GM12892 (cell line): ENCODE measurements at regions not wholly inside any gene's neighbourhood (a gene's known extent, or its start where the extent isn't known, plus 50 kb on each side); places are given as distances from the start of the nearest gene placed in this dataset.

Experiments used
- DNase-seq: peaks from one replicate; pipeline ENCODE4 v3.0.0; 2011; ENCODE audit not compliant: insufficient read length
- FAIRE-seq: peaks from 2 replicates; lab custom pipeline; 2011; peaks lifted over from hg19 to GRCh38; lab: Jason Lieb, UNC
- POLR2A ChIP-seq: IDR thresholded peaks from 2 replicates; pipeline ENCODE4 v1.6.1; 2011; ENCODE audit warnings: low read depth, low read length, control low read depth
- POLR2AphosphoS5 ChIP-seq: IDR thresholded peaks from 2 replicates; pipeline ENCODE4 v1.6.1; 2011; ENCODE audit warnings: low read depth, low read length, control low read depth
- TAF1 ChIP-seq: IDR thresholded peaks from 2 replicates; pipeline ENCODE4 v1.6.1; 2011; ENCODE audit warnings: low read depth, mild to moderate bottlenecking, control low read depth, low read length, borderline replicate concordance

DNA sequence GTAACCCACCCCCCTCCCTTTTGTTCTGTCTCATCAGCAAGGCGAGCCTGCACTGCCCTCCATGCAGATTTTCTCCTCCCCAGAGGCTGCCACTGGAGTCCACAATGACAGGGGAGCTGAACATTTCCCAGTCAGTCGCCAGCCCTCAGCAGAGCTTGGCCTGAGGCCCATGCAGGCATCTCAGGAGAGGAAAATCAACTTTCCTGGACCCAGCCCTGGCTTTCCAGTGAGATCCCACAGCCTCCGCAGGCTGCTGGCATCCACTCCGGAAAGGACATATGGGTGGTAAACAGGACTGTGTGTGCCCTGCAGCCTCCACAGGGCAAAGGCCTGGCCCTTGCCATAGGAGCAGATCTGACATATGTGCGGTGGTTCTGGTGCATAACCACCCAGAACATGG, 253.8 kb downstream of the TNS1 start:
- no peak for DNase-seq
- no peak for FAIRE-seq
- TF ChIP-seq POLR2AphosphoS5 (no peak), TAF1 (no peak), POLR2A (no peak)

DNA sequence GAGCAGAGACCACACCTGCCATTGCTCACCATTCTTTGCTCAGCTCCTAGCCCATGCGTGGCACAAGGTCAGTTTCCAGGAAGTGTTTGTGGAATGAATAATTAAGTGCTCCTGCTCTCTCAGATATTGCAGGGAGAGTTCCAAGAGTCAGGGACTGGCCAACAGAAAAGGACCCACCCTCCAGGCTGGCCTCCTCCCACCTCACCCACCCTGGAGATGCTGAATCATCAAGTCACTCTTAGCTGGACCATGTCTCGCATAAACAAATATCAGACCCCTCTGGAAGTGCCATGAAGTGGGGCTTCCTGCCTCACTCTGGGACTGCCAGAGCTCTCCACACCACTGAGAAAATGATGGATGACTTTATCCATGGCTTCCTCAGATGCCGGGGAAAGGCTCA, 256.0 kb downstream of the TNS1 start:
- DNase-seq = no peak
- no peak for FAIRE-seq
- no peak for TF ChIP-seq TAF1
- TF ChIP-seq POLR2AphosphoS5 = no peak
- TF ChIP-seq POLR2A = no peak

GRCh38 chr2:217743966-217744761, 258.6 kb downstream of the TNS1 start:
- FAIRE-seq (no peak), DNase-seq (no peak)
- TF ChIP-seq POLR2A (no peak), TAF1 (no peak), POLR2AphosphoS5 (no peak)

GRCh38 chr2:217743407-217743806, 259.4 kb downstream of the TNS1 start:
- DNase-seq (no peak), FAIRE-seq (no peak)
- no peak for TF ChIP-seq POLR2AphosphoS5
- TF ChIP-seq POLR2A = no peak
- TF ChIP-seq TAF1 = no peak

DNA sequence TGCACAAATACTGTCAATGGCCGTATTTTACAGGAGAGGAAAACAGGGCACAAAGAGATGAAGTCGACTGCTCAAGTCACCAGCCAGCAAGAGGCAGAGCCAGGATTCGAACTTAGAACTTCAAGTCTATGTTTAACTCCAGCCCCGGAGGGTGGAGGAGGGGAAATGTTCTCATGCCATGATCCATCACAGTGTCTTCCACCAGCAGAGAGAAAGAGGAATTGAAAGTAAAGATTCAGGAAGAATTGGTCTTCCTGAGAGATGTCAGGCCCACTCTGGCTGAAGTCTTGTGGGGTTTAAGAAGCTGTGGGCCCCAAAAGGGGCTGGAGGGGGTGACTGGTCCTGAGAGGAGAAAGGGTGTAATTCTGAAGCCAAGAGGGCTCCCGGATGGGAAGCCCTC, 260.0 kb downstream of the TNS1 start:
- DNase-seq (no peak), FAIRE-seq (no peak)
- TF ChIP-seq POLR2AphosphoS5 = no peak
- no peak for TF ChIP-seq TAF1
- TF ChIP-seq POLR2A = no peak

- FAIRE-seq = no peak
- no peak for DNase-seq
- TF ChIP-seq POLR2AphosphoS5 = no peak
- TF ChIP-seq POLR2A = no peak
- TF ChIP-seq TAF1 = no peak
These were observed 260.5 kb downstream of the TNS1 start for GRCh38 chr2:217742276-217742675.

- DNase-seq (no peak), FAIRE-seq (no peak)
- TF ChIP-seq POLR2AphosphoS5 (no peak), POLR2A (no peak), TAF1 (no peak)
These were observed 261.3 kb downstream of the TNS1 start for GRCh38 chr2:217741381-217741955.

GRCh38 chr2:217740756-217741155, 262.0 kb downstream of the TNS1 start:
- FAIRE-seq (no peak), DNase-seq (no peak)
- no peak for TF ChIP-seq POLR2AphosphoS5
- TF ChIP-seq POLR2A = no peak
- TF ChIP-seq TAF1 = no peak

GRCh38 chr2:217740178-217740577, 262.6 kb downstream of the TNS1 start:
- TF ChIP-seq POLR2AphosphoS5 (no peak), POLR2A (no peak), TAF1 (no peak)
- DNase-seq (no peak), FAIRE-seq (no peak)

DNA sequence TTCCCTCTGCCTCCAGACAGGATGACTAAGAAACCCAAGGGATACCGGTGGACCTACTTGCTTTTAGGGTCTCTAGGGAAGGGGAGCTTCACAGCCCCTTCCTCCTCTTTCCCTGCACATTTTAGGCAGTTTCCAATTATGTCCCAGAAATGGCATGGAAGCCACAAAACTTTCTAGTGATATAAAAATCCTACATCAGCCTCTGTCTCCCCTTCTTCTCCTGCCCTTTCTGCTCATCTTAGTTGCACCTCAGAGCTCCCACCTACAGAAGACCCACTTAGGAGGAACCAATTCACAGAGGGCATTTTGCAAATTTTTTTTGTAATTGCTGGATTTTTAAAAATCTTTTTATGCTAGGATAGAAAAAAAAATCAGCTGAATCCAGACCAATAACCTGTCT, 263.1 kb downstream of the TNS1 start:
- TF ChIP-seq POLR2AphosphoS5 (no peak), TAF1 (no peak), POLR2A (no peak)
- FAIRE-seq = no peak

DNA sequence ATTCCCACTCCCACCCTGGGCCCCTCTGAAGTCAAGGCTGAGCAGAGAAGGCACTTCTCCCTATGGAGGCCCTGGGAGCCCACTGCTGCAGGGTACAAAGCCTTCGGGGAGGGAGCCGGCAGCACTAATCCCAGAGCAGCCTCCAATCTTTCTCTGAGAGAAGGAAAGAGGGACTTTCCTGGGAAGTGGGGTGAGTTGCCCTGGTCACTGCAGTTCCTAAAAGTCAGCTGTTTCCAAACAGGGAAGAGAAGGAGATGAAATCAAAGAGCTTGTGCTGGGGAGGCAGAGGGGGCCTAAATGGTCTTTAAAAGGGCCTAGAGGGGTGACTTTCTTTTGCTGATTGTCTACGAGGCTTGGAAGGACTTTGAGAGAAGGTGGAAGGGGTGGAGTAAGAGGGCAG, 264.7 kb downstream of the TNS1 start:
- no peak for FAIRE-seq

More for the DNA sequence above, 263.1 kb downstream of the TNS1 start:
- DNase-seq = no peak

GRCh38 chr2:217736776-217737550, 265.8 kb downstream of the TNS1 start:
- TF ChIP-seq POLR2AphosphoS5 (no peak), POLR2A (no peak), TAF1 (no peak)
- DNase-seq (no peak), FAIRE-seq (no peak)

More for the DNA sequence above, 264.7 kb downstream of the TNS1 start:
- no peak for DNase-seq
- no peak for TF ChIP-seq POLR2AphosphoS5
